BJ (cell line): ENCODE measurements at regions not wholly inside any gene's neighbourhood (a gene's known extent, or its start where the extent isn't known, plus 50 kb on each side); places are given as distances from the start of the nearest gene placed in this dataset.

Experiments used
- CTCF ChIA-PET: fragments of 350-600 bp; formaldehyde crosslinking; extraction: SDS; loops from one replicate; lab custom pipeline; 2021; ENCODE audit warnings: antibody characterized with exemption, inconsistent platforms; lab: Yijun Ruan, JAX
- POLR2A ChIA-PET: fragments of 300-600 bp; sonication (Branson Sonifier 250); formaldehyde crosslinking; extraction: SDS; loops from one replicate; lab custom pipeline; 2021; ENCODE audit warnings: antibody characterized with exemption; lab: Charles Lee
- DNase-seq: peaks from one replicate; pipeline ENCODE4 v3.0.0-alpha.2; 2011; ENCODE audit warnings: low read depth
- H3K27me3 ChIP-seq: 2 replicates; pipeline ENCODE4 v1.6.0; 2011; ENCODE audit warnings: low read length; ENCODE audit not compliant: control insufficient read depth, insufficient read depth
- H3K36me3 ChIP-seq: 2 replicates; pipeline ENCODE4 v1.5.1; 2011; ENCODE audit warnings: low read length; ENCODE audit not compliant: control insufficient read depth, insufficient read depth
- H3K4me3 ChIP-seq: 2 replicates; pipeline ENCODE4 v1.5.1; 2011; ENCODE audit warnings: low read depth, mild to moderate bottlenecking, control low read depth, low read length
- CTCF ChIP-seq: IDR thresholded peaks from 2 replicates; pipeline ENCODE4 v1.5.1; 2011; ENCODE audit warnings: low read depth, mild to moderate bottlenecking, control low read depth, inconsistent platforms, low read length, moderate library complexity; ENCODE audit not compliant: insufficient read depth

- Histone ChIP-seq H3K4me3 (no peak overlapping the region), H3K27me3 (no peaks in the 10 kb centered on the region), H3K36me3 (no peaks in the 10 kb centered on the region)
- no peak for DNase-seq
- ChIA-PET POLR2A (no interaction called here), CTCF (interaction anchor here (0.6 kb wide), 1 partner anchor 1422 kb away, joined by 3 read pairs; no protein-coding TSS in a partner anchor)
- TF ChIP-seq CTCF: no peak
These were observed 212.9 kb upstream of the LRRN1 start for GRCh38 chr3:3586336-3586735.

GRCh38 chr3:3579658-3580057 is 219.6 kb upstream of the LRRN1 start:
- Histone ChIP-seq H3K27me3 (no peaks in the 10 kb centered on the region), H3K36me3 (no peaks in the 10 kb centered on the region), H3K4me3 (no peak overlapping the region)
- DNase-seq: no peak
- POLR2A ChIA-PET: no interaction called here
- CTCF ChIA-PET: no interaction called here
- no peak for TF ChIP-seq CTCF

- ChIA-PET CTCF (no interaction called here), POLR2A (no interaction called here)
These were observed 220.5 kb upstream of the LRRN1 start for GRCh38 chr3:3578718-3579117.

GRCh38 chr3:3577823-3578222 is 221.4 kb upstream of the LRRN1 start:
- ChIA-PET CTCF (no interaction called here), POLR2A (no interaction called here)
- no peak for TF ChIP-seq CTCF

More at GRCh38 chr3:3578718-3579117, 220.5 kb upstream of the LRRN1 start:
- no peak for DNase-seq
- no peak for TF ChIP-seq CTCF
- Histone ChIP-seq H3K36me3 (no peaks in the 10 kb centered on the region), H3K27me3 (no peaks in the 10 kb centered on the region), H3K4me3 (no peak overlapping the region)

DNA sequence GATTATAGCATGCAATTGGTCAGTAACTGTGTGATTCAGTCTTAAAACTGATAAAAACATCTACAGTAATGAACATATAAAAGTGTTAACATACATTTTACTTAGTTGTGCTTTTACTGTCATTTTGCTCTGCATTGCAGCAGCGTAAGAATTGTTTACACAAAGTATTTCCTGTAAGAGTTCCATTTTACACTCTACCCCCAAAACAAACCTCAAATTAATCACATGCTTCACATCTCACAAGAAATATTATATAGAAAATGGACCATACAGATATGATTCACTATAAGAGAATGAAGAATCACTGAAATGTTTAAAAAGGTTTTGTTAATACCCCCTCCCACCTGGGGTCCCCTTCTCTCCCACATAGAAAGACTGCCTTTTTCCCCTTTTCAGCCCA is 225.9 kb upstream of the LRRN1 start:
- no peaks in the 10 kb centered on the region for H3K36me3 ChIP-seq
- H3K4me3 ChIP-seq: no peak overlapping the region
- no peak for DNase-seq
- H3K27me3 ChIP-seq: no peaks in the 10 kb centered on the region
- no peak for TF ChIP-seq CTCF
- POLR2A ChIA-PET: no interaction called here
- CTCF ChIA-PET: no interaction called here

More at GRCh38 chr3:3577823-3578222, 221.4 kb upstream of the LRRN1 start:
- DNase-seq: no peak
- Histone ChIP-seq H3K36me3 (no peaks in the 10 kb centered on the region), H3K27me3 (no peaks in the 10 kb centered on the region), H3K4me3 (no peak overlapping the region)
